K562 (cell line): ENCODE measurements at regions not wholly inside any gene's neighbourhood (a gene's known extent, or its start where the extent isn't known, plus 50 kb on each side); places are given as distances from the start of the nearest gene placed in this dataset.

Source experiments
- ATAC-seq: fragments of 200-7000 bp; cut with Tn5 transposase; 3 replicates; pipeline ENCODE4 v1.9.1; 2020; ENCODE audit warnings: moderate library complexity
- BruUV-seq: library from RNA; stranded (reverse); fragments of 400-500 nt; replicated peaks from 2 replicates; lab custom pipeline; 2021; lab: Mats Ljungman, UMichigan
- CTCF ChIA-PET: fragments of 300-600 bp; formaldehyde crosslinking; extraction: SDS; loops from one replicate; lab custom pipeline; 2021; ENCODE audit warnings: low intra/inter-chr PET ratio; lab: Yijun Ruan, JAX
- POLR2A ChIA-PET: fragments of 300-600, 350-650 bp; sonication (Branson Sonifier 250); formaldehyde crosslinking; extraction: SDS; loops from one replicate; lab custom pipeline; 2021; ENCODE audit warnings: antibody characterized with exemption, inconsistent platforms; lab: Yijun Ruan, JAX
- DNase-seq, 4 experiments: peaks; one replicate each; pipeline versions ENCODE4 v3.0.0 to v3.0.0-alpha.2; 2011 to 2018; ENCODE audit warnings: low spot score in 3 of 4, mixed read lengths in 3 of 4; ENCODE audit errors: extremely low read depth in 1 of 4
- FAIRE-seq: peaks from 2 replicates; lab custom pipeline; 2011; peaks lifted over from hg19 to GRCh38; lab: Jason Lieb, UNC
- H2AFZ ChIP-seq: 2 replicates; pipeline ENCODE4 v1.6.0; 2011; ENCODE audit warnings: low read depth, low read length, control low read depth, inconsistent platforms
- H3K27ac ChIP-seq: fragments of 200-600 bp; 3 replicates; pipeline ENCODE4 v1.8.0; 2011; ENCODE audit warnings: low read depth, mild to moderate bottlenecking, control low read depth, inconsistent platforms, low read length, moderate library complexity, mixed read lengths; ENCODE audit errors: extremely low read depth
- H3K27me3 ChIP-seq, 2 experiments: fragments of 300-600 bp in 1 of 2; 2 replicates in 1 of 2; 3 replicates in 1 of 2; pipeline versions ENCODE4 v1.6.0 to v1.8.0; 2011; ENCODE audit warnings: inconsistent platforms in 2 of 2, low read length in 2 of 2, mild to moderate bottlenecking in 1 of 2, mixed read lengths in 1 of 2, moderate library complexity in 1 of 2; ENCODE audit not compliant: control insufficient read depth in 2 of 2, insufficient read depth in 2 of 2
- H3K36me3 ChIP-seq: fragments of 300-600 bp; 3 replicates; pipeline ENCODE4 v1.8.0; 2011; ENCODE audit warnings: mild to moderate bottlenecking, low read length, inconsistent platforms; ENCODE audit not compliant: control insufficient read depth, insufficient read depth
- H3K4me1 ChIP-seq, 2 experiments: fragments of 200-600 bp in 1 of 2; replicated peaks in 1 of 2; 2 replicates in 1 of 2; 3 replicates in 1 of 2; pipeline versions ENCODE4 v1.5.1 to v1.8.0; 2011; ENCODE audit warnings: inconsistent platforms in 2 of 2, low read length in 2 of 2, mild to moderate bottlenecking in 1 of 2, mixed read lengths in 1 of 2, moderate library complexity in 1 of 2; ENCODE audit not compliant: control insufficient read depth in 2 of 2, insufficient read depth in 2 of 2
- H3K4me2 ChIP-seq: 2 replicates; pipeline ENCODE4 v1.6.1; 2011; ENCODE audit warnings: low read length, control low read depth, inconsistent platforms, mixed read lengths; ENCODE audit not compliant: insufficient read depth
- H3K4me3 ChIP-seq: fragments of 200-600 bp; sonication (generic), shearing (Covaris generic); 2 replicates; pipeline ENCODE4 v1.5.1; 2016; ENCODE audit warnings: control low read depth, inconsistent platforms
- H3K79me2 ChIP-seq: fragments of 200-600 bp; 3 replicates; pipeline ENCODE4 v1.8.0; 2011; ENCODE audit warnings: low read length, inconsistent platforms; ENCODE audit not compliant: control insufficient read depth, insufficient read depth
- H3K9ac ChIP-seq, 2 experiments: 2 replicates each; pipeline versions ENCODE4 v1.6.0 to v1.6.1; 2011; ENCODE audit warnings: low read depth in 2 of 2, low read length in 2 of 2, control low read depth in 1 of 2, inconsistent platforms in 1 of 2, mild to moderate bottlenecking in 1 of 2, mixed read lengths in 1 of 2; ENCODE audit not compliant: insufficient read depth in 1 of 2
- H3K9me1 ChIP-seq: one replicate; pipeline ENCODE4 v1.6.0; 2011; ENCODE audit warnings: inconsistent platforms, mild to moderate bottlenecking, low read length, moderate library complexity; ENCODE audit not compliant: control insufficient read depth, insufficient read depth
- H3K9me3 ChIP-seq: replicated peaks from 2 replicates; pipeline ENCODE4 v1.5.1; 2011; ENCODE audit warnings: low read depth, low read length, inconsistent platforms; ENCODE audit not compliant: control insufficient read depth, insufficient read depth
- H4K20me1 ChIP-seq: replicated peaks from 2 replicates; pipeline ENCODE4 v1.6.1; 2011; ENCODE audit warnings: low read length, inconsistent platforms, mixed read lengths; ENCODE audit not compliant: control insufficient read depth, insufficient read depth
- BCL6 ChIP-seq: fragments of 250-450 bp; sonication (Bioruptor Pico); IDR thresholded peaks from 2 replicates; pipeline ENCODE4 v1.4.0; 2020
- BRCA1 ChIP-seq, 2 experiments: fragments of 450-650 bp in 1 of 2; sonication (generic) in 1 of 2; formaldehyde crosslinking in 1 of 2; IDR thresholded peaks; 2 replicates each; pipeline versions ENCODE4 v1.5.0 to v1.6.1; 2017 to 2020; ENCODE audit warnings: mild to moderate bottlenecking in 1 of 2, missing genetic modification reagents in 1 of 2
- CEBPZ ChIP-seq: fragments of 150-350 bp; IDR thresholded peaks from 2 replicates; pipeline ENCODE4 v1.6.1; 2014; ENCODE audit warnings: low read depth, mild to moderate bottlenecking, low read length, borderline replicate concordance
- HDAC6 ChIP-seq: IDR thresholded peaks from 2 replicates; pipeline ENCODE4 v1.6.1; 2012; ENCODE audit warnings: low read depth, mild to moderate bottlenecking, control low read depth, inconsistent platforms, low read length, moderate library complexity
- PTBP1 ChIP-seq: fragments of 200-400 bp; formaldehyde crosslinking; IDR thresholded peaks from 2 replicates; pipeline ENCODE4 v1.6.1; 2017; ENCODE audit warnings: low read depth, low read length
- PTTG1 ChIP-seq: fragments of 450-650 bp; IDR thresholded peaks from 2 replicates; pipeline ENCODE4 v1.6.1; 2016; ENCODE audit warnings: low read depth, mild to moderate bottlenecking, missing genetic modification characterization, missing compliant biosample characterization
- RCOR1 ChIP-seq, 2 experiments: IDR thresholded peaks; 2 replicates each; pipeline ENCODE4 v1.6.1; 2012; ENCODE audit warnings: low read depth in 2 of 2, low read length in 2 of 2, borderline replicate concordance in 1 of 2, improper control_type of control experiment in 1 of 2
- TEAD1 ChIP-seq, 2 experiments: fragments of 450-650 bp in 1 of 2; sonication (generic) in 1 of 2; formaldehyde crosslinking; IDR thresholded peaks; 2 replicates each; pipeline versions ENCODE4 v1.4.0 to v1.8.0; 2020 to 2022; ENCODE audit warnings: mild to moderate bottlenecking in 2 of 2, missing genetic modification reagents in 1 of 2
- USF1 ChIP-seq: sonication (generic); formaldehyde crosslinking; IDR thresholded peaks from 2 replicates; pipeline ENCODE4 v1.9.0; 2022; ENCODE audit warnings: mild to moderate bottlenecking, missing genetic modification reagents
- ZFPM2 ChIP-seq: fragments of 250-450 bp; sonication (Bioruptor Pico); IDR thresholded peaks from 2 replicates; pipeline ENCODE4 v1.5.1; 2022; ENCODE audit warnings: mild to moderate bottlenecking
- WGBS: fragments of 100-300 bp; shearing (Covaris generic); methylation state at CpG from one replicate; pipeline ENCODE4 v1.1.6; 2016; ENCODE audit warnings: low coverage, mixed read lengths; ENCODE audit not compliant: insufficient coverage; ENCODE audit errors: missing lambda C conversion rate; 5-methylcytosine and 5-hydroxymethylcytosine counted together
- in situ Hi-C: fragments of 300-500 bp; cut with MboI; formaldehyde crosslinking; loops from 4 replicates; pipeline ENCODE4 v1.15.0; 2018; ENCODE audit warnings: inconsistent platforms, mixed read lengths
- intact Hi-C: fragments of 100-400 bp; cut with micrococcal nuclease; formaldehyde crosslinking; loops from 2 replicates; pipeline ENCODE4 v1.14.2; 2022

DNA sequence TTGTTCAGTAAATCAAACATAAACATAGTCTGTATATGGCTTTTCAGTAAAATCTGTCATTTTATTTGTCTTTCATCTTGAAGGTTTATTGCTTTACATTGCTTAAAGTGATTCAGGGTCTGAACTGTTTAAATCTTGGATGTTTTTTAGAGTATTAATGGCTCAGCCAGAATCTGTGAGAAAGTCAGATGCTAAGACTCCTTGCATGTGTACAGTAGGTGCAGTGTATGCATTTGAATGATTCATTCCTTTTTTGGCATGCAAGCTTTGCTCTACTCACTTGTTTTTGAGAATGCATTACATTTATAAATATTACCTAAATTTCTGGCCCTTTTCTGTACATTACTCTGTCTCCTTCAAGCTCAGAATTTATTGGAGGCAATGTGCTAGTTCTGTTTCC, 271.0 kb upstream of the RIOK2 start:
- CTCF ChIA-PET = no interaction called here
- no peaks in the 10 kb centered on the region for H4K20me1 ChIP-seq
- BruUV-seq = no TSS peak
- DNase-seq (no peak), FAIRE-seq (no peak)
- intact Hi-C loops = no loop called here
- H3K79me2 ChIP-seq = no peaks in the 10 kb centered on the region
- no peaks in the 10 kb centered on the region for H3K36me3 ChIP-seq
- H3K9me1 ChIP-seq = no peaks in the 10 kb centered on the region
- H3K9me3 ChIP-seq = no peaks in the 10 kb centered on the region; the same call in 1 of the 2 replicates
- no peak overlapping the region for H3K27ac ChIP-seq
- no peak overlapping the region for H3K9ac ChIP-seq
- H3K4me3 ChIP-seq = no peak overlapping the region
- no peak overlapping the region for H3K4me2 ChIP-seq
- H3K4me1 ChIP-seq = no peaks in the 10 kb centered on the region
- TF ChIP-seq HDAC6 = no peak
- TF ChIP-seq, all 486 proteins: peak for 0
- no peaks in the 10 kb centered on the region for H3K27me3 ChIP-seq
- POLR2A ChIA-PET = no interaction called here
- in situ Hi-C loops = no loop called here
- ATAC-seq = no peak
- no peak overlapping the region for H2AFZ ChIP-seq

DNA sequence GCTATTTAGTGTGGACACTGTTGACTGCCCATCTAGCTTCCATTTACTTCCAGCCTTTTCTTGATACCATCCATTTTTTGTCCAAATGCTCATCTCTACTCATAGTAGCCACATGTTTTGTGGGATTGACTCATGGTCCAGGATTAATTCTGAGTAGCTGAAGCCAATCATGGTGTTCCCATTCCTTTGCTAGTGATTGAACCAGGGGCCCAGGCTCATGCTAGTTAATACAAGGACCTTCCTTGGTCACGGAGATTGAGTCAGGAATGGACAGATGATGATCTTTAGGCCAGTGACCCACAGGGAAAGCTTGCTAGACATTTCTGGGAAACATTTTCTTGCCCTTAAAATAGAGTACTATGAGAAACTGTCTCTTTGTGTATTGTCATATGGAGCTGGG, 272.9 kb upstream of the RIOK2 start:
- 6% methylated on average over 1 of the region's 1 CpG for WGBS
- H4K20me1 ChIP-seq = no peaks in the 10 kb centered on the region
- H2AFZ ChIP-seq = no peak overlapping the region
- H3K9ac ChIP-seq = no peak overlapping the region
- ChIA-PET POLR2A (no interaction called here), CTCF (no interaction called here)
- no peak overlapping the region for H3K4me3 ChIP-seq
- BruUV-seq = no TSS peak
- H3K9me3 ChIP-seq = no peaks in the 10 kb centered on the region; the same call in 1 of the 2 replicates
- H3K4me1 ChIP-seq = no peaks in the 10 kb centered on the region
- H3K36me3 ChIP-seq = no peaks in the 10 kb centered on the region
- no peak overlapping the region for H3K4me2 ChIP-seq
- no peak overlapping the region for H3K27ac ChIP-seq
- H3K9me1 ChIP-seq = no peaks in the 10 kb centered on the region
- H3K27me3 ChIP-seq = no peaks in the 10 kb centered on the region
- intact Hi-C loops (no loop called here), in situ Hi-C loops (no loop called here)
- ATAC-seq = no peak
- no peak for FAIRE-seq
- H3K79me2 ChIP-seq = no peaks in the 10 kb centered on the region
- no peak for DNase-seq
- TF ChIP-seq BRCA1 (IDR thresholded peaks at IDR 0.05) (no peak), BRCA1 (CRISPR knock-in tag; IDR thresholded peaks at IDR 0.05) (no peak), PTTG1 (tag) (no peak), PTBP1 (no peak), CEBPZ (no peak), RCOR1 (IDR thresholded peaks at IDR 0.05; ENCODE audit: borderline replicate concordance in 1 of 2, low read depth in 2 of 2, low read length in 2 of 2) (no peak), USF1 (CRISPR knock-in tag) (no peak), TEAD1 (CRISPR knock-in tag; IDR thresholded peaks at IDR 0.05) (no peak), ZFPM2 (no peak), BCL6 (no peak)
